Nephron (organoid): ENCODE measurements at regions not wholly inside any gene's neighbourhood (a gene's known extent, or its start where the extent isn't known, plus 50 kb on each side); places are given as distances from the start of the nearest gene placed in this dataset.

Source experiments
- H3K27ac Mint-ChIP-seq, 3 experiments: 2 replicates each; pipeline ENCODE4 v1.8.0; 2020; ENCODE audit warnings: mixed read lengths in 3 of 3, mild to moderate bottlenecking in 2 of 3, moderate library complexity in 1 of 3
- H3K27me3 Mint-ChIP-seq: 2 replicates; pipeline ENCODE4 v1.8.0; 2021; ENCODE audit warnings: low read depth, mild to moderate bottlenecking, moderate library complexity, mixed read lengths
- H3K36me3 Mint-ChIP-seq: 2 replicates; pipeline ENCODE4 v1.8.0; 2020; ENCODE audit warnings: low read depth, mixed read lengths
- H3K4me1 Mint-ChIP-seq: 2 replicates; pipeline ENCODE4 v1.8.0; 2020; ENCODE audit warnings: mixed read lengths
- H3K4me3 Mint-ChIP-seq, 3 experiments: 2 replicates each; pipeline ENCODE4 v1.8.0; 2020; ENCODE audit warnings: mild to moderate bottlenecking in 3 of 3, mixed read lengths in 3 of 3, moderate library complexity in 2 of 3
- H3K9me3 Mint-ChIP-seq: 2 replicates; pipeline ENCODE4 v1.8.0; 2020; ENCODE audit warnings: mixed read lengths
- TF ChIP-seq, protein P1 (sequence below), 3 experiments: fragments of 200-600 bp; sonication (generic); IDR thresholded peaks; one replicate each; pipeline ENCODE4 v1.5.0; 2021; ENCODE audit warnings: antibody characterized with exemption in 3 of 3; ENCODE audit not compliant: unreplicated experiment in 3 of 3

DNA sequence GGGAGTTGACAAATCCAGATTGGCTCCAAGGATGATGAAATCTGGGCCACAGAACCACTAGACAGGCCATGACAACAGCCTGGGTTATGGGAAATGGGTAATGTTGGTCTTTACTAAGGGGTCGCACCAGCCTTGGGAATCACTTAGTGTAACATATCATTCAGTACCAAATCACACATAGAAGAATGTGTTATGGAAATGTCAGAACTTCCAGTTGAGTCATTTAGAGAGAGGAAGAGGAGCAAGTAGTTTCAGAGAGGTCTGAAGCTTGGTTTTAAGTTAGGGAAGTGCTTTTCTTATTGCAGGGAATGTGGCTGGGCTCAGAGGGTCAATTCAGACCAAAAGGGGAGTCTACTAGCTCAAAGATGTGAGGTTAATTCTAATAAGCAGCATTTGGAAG is 241.6 kb upstream of the ZPLD1 start:
- H3K27me3 Mint-ChIP-seq, result peaks cover 4% of the 10 kb centered on the region
- no peaks in the 10 kb centered on the region for H3K9me3 Mint-ChIP-seq
- no peaks in the 10 kb centered on the region for H3K4me1 Mint-ChIP-seq
- no peak overlapping the region for H3K27ac Mint-ChIP-seq
- no peaks in the 10 kb centered on the region for H3K36me3 Mint-ChIP-seq
- TF ChIP-seq, protein P1, sequence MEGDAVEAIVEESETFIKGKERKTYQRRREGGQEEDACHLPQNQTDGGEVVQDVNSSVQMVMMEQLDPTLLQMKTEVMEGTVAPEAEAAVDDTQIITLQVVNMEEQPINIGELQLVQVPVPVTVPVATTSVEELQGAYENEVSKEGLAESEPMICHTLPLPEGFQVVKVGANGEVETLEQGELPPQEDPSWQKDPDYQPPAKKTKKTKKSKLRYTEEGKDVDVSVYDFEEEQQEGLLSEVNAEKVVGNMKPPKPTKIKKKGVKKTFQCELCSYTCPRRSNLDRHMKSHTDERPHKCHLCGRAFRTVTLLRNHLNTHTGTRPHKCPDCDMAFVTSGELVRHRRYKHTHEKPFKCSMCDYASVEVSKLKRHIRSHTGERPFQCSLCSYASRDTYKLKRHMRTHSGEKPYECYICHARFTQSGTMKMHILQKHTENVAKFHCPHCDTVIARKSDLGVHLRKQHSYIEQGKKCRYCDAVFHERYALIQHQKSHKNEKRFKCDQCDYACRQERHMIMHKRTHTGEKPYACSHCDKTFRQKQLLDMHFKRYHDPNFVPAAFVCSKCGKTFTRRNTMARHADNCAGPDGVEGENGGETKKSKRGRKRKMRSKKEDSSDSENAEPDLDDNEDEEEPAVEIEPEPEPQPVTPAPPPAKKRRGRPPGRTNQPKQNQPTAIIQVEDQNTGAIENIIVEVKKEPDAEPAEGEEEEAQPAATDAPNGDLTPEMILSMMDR (IDR thresholded peaks at IDR 0.05; ENCODE audit: unreplicated experiment in 3 of 3), result no peak
- H3K4me3 Mint-ChIP-seq, result no peak overlapping the region

DNA sequence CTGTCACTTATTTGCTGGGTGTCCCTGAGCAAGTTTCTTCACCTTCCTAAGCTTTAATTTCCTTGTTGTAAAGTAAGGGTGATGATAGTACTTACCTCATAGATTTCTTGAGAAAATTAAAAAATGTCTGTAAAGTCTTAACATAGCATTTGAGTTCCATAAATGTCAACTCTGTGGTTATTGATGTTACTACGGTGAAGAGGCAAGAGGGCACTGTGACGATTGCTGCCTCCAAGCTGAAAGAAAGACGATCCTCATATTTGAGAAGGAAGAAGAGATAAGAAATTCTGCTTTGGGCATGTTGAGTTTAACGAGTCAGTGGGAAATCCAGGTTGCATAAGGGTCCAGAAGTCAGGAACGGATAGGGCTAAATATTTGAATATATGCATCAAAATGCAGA is 240.8 kb upstream of the ZPLD1 start:
- no peaks in the 10 kb centered on the region for H3K4me1 Mint-ChIP-seq
- TF ChIP-seq, protein P1 (IDR thresholded peaks at IDR 0.05; ENCODE audit: unreplicated experiment in 3 of 3), result no peak
- no peaks in the 10 kb centered on the region for H3K9me3 Mint-ChIP-seq
- peaks cover 4% of the 10 kb centered on the region for H3K27me3 Mint-ChIP-seq
- no peak overlapping the region for H3K27ac Mint-ChIP-seq
- H3K36me3 Mint-ChIP-seq, result no peaks in the 10 kb centered on the region
- H3K4me3 Mint-ChIP-seq, result no peak overlapping the region

DNA sequence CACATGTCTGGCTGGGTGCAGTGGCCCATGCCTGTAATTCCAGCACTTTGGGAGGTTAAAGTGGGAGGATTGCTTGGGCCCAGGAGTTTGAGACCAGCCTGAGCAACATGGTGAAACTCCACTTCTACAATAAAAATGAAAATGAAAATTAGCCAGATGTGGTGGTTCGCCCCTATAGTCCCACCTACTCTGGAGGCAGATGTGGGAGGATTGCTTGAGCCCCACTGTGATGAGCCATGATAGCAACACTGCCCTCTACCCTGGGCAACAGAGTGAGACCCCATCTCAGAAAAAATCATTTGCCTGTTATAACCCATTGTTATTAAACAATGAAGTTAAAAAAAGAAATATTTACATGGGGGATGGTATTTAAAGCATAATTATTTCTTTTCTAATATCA is 240.1 kb upstream of the ZPLD1 start:
- Mint-ChIP-seq H3K27ac (no peak overlapping the region), H3K4me3 (no peak overlapping the region), H3K4me1 (no peaks in the 10 kb centered on the region), H3K27me3 (peaks cover 4% of the 10 kb centered on the region), H3K9me3 (no peaks in the 10 kb centered on the region), H3K36me3 (no peaks in the 10 kb centered on the region)
- TF ChIP-seq, protein P1 (IDR thresholded peaks at IDR 0.05; ENCODE audit: unreplicated experiment in 3 of 3), result no peak

DNA sequence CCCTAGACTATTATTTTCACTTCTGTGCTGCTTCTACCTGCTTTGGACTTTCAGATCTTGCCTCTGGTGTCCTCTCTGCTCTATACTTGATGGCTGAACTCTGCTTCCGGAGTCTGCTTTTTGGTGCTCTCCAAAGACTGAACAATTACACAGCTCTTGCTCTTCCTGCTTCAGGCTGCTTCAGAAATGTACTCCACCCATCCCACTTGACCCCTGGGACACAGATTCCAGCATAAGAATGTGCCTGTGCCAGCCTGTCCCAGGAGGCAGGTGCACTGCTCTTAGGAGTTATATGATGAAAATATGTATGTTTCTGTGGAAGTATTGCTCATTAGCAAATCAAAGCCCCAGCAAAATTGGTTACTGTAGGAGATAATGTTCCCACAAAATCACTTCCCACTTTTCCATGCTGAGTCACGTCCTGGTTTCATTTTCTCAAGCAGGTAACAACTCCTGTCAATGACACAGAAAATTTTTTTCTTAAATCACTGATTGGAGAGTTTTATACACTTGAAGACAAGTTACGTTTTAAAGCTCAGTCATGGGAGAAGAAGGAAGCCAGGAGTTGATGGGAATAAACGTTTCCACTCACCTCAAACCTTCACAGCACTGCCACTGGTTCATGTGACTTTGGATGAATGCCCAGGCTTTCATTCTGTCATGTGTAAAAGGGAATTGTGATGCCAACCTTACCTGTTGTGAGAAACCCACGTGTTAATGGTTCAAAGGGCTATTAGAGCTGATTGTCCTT is 239.4 kb upstream of the ZPLD1 start:
- H3K36me3 Mint-ChIP-seq, result no peaks in the 10 kb centered on the region
- H3K9me3 Mint-ChIP-seq, result no peaks in the 10 kb centered on the region
- TF ChIP-seq, protein P1 (IDR thresholded peaks at IDR 0.05; ENCODE audit: unreplicated experiment in 3 of 3), result no peak
- no peak overlapping the region for H3K27ac Mint-ChIP-seq
- H3K4me3 Mint-ChIP-seq, result no peak overlapping the region
- H3K27me3 Mint-ChIP-seq, result peaks cover under 1% of the 10 kb centered on the region
- no peaks in the 10 kb centered on the region for H3K4me1 Mint-ChIP-seq

DNA sequence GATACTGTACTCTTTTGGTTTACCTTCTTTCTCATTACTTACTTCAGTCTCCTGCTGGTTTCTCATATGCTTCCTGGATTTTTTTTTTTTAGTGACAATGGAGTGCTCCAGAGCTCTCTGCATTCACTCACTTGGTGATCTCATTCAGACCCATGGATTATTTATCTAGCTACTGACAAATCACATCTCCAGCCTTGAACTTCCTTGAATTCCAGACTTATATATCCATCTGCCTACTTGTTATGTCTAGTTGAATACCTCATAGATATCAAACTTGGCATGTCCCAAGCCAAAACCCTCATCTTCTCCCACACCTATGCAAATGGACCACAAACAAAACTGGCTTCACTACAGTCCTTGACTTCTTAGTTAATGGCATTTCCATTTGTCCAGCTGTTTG is 234.7 kb upstream of the ZPLD1 start:
- Mint-ChIP-seq H3K4me3 (no peak overlapping the region), H3K9me3 (no peaks in the 10 kb centered on the region), H3K27ac (no peak overlapping the region), H3K4me1 (no peaks in the 10 kb centered on the region), H3K27me3 (no peaks in the 10 kb centered on the region), H3K36me3 (no peaks in the 10 kb centered on the region)
- TF ChIP-seq, protein P1 (IDR thresholded peaks at IDR 0.05; ENCODE audit: unreplicated experiment in 3 of 3), result no peak

DNA sequence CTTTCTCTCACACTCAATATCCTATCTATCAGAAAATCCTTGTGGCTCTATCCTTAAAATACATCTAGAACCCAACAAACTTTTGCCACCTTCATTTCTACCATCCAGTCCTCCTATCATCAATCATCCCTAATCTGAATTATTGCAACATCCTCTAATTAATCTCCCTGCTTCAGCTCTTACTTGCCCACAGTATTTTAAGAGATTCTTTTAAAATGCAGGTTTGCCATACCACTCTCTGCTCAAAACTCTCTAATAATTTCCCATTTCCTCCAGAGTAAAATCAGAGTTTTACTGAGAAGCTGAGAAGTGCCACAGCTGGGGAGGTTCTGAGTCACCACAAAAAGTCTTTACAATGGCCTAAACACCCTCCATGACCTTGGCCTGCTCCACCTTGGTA is 234.3 kb upstream of the ZPLD1 start:
- Mint-ChIP-seq H3K36me3 (no peaks in the 10 kb centered on the region), H3K27me3 (no peaks in the 10 kb centered on the region), H3K4me1 (no peaks in the 10 kb centered on the region), H3K9me3 (no peaks in the 10 kb centered on the region), H3K27ac (no peak overlapping the region), H3K4me3 (no peak overlapping the region)
- TF ChIP-seq, protein P1 (IDR thresholded peaks at IDR 0.05; ENCODE audit: unreplicated experiment in 3 of 3), result no peak
